ENCODE measurements at regions not wholly inside any gene's neighbourhood (a gene's known extent, or its start where the extent isn't known, plus 50 kb on each side); places are given as distances from the start of the nearest gene placed in this dataset.

DNA sequence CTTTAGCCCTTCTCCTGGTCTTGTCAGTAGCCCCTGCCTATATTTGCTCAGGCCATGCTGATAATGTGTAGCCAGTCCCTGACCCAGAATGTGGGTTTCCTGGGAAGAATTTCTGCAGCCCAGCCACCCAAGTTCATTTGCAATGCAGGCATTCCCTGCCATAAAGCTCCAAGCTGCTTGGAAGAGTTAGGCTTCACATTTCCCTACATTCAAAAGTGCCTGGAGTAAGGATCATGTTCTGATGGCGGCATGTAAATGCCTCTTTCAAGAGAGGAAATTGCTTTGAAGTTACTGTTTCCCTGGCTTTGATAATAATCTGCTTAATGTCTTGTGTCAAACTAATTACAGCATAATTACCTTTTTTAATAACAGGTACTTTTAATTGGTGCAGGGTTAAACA is 266.1 kb downstream of the MIAT start:
- TF ChIP-seq, protein P1, sequence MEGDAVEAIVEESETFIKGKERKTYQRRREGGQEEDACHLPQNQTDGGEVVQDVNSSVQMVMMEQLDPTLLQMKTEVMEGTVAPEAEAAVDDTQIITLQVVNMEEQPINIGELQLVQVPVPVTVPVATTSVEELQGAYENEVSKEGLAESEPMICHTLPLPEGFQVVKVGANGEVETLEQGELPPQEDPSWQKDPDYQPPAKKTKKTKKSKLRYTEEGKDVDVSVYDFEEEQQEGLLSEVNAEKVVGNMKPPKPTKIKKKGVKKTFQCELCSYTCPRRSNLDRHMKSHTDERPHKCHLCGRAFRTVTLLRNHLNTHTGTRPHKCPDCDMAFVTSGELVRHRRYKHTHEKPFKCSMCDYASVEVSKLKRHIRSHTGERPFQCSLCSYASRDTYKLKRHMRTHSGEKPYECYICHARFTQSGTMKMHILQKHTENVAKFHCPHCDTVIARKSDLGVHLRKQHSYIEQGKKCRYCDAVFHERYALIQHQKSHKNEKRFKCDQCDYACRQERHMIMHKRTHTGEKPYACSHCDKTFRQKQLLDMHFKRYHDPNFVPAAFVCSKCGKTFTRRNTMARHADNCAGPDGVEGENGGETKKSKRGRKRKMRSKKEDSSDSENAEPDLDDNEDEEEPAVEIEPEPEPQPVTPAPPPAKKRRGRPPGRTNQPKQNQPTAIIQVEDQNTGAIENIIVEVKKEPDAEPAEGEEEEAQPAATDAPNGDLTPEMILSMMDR (IDR thresholded peaks at IDR 0.05; ENCODE audit: low read length), result no peak
- no peak for TF ChIP-seq EZH2 (IDR thresholded peaks at IDR 0.05; ENCODE audit: borderline replicate concordance, low read length)

All from OCI-LY1 (cell line).